ENCODE measurements at regions not wholly inside any gene's neighbourhood (a gene's known extent, or its start where the extent isn't known, plus 50 kb on each side); places are given as distances from the start of the nearest gene placed in this dataset.
"Not testable (repeated sequence)": the region's sequence is repeated elsewhere in the genome, so short reads cannot be mapped to it uniquely, and the experiment has no call there.

- not testable (repeated sequence) for TF ChIP-seq CTCF, POLR2A (IDR thresholded peaks at IDR 0.05)
Observed at GRCh38 chr2:87497135-87497534, 250.8 kb upstream of the PLGLB2 start.
